ENCODE measurements at regions not wholly inside any gene's neighbourhood (a gene's known extent, or its start where the extent isn't known, plus 50 kb on each side); places are given as distances from the start of the nearest gene placed in this dataset.

- Mint-ChIP-seq H3K27me3 (ENCODE audit: low read depth) (no peaks in the 10 kb centered on the region; the same call in 1 of the 2 replicates), H3K27ac (no peak overlapping the region), H3K4me3 (no peak overlapping the region), H3K4me1 (peaks cover 5% of the 10 kb centered on the region), H3K9me3 (no peaks in the 10 kb centered on the region), H3K36me3 (no peaks in the 10 kb centered on the region)
- TF ChIP-seq GABPB1 (CRISPR knock-in tag; IDR thresholded peaks at IDR 0.05) (no peak), SMAD4 (CRISPR knock-in tag; IDR thresholded peaks at IDR 0.05) (no peak), NFYB (CRISPR knock-in tag; conservative IDR thresholded peaks at IDR 0.05; ENCODE audit: low read depth) (no peak), ATF6 (CRISPR knock-in tag; IDR thresholded peaks at IDR 0.05) (no peak)
- TF ChIP-seq, protein P1, sequence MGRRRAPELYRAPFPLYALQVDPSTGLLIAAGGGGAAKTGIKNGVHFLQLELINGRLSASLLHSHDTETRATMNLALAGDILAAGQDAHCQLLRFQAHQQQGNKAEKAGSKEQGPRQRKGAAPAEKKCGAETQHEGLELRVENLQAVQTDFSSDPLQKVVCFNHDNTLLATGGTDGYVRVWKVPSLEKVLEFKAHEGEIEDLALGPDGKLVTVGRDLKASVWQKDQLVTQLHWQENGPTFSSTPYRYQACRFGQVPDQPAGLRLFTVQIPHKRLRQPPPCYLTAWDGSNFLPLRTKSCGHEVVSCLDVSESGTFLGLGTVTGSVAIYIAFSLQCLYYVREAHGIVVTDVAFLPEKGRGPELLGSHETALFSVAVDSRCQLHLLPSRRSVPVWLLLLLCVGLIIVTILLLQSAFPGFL (CRISPR knock-in tag; IDR thresholded peaks at IDR 0.05; ENCODE audit: borderline replicate concordance): no peak
- DNase-seq (ENCODE audit: low spot score) (no peak), ATAC-seq (no peak)
- POLR2A ChIA-PET: no interaction called here
- CTCF ChIA-PET: no interaction called here
Measured at GRCh38 chr7:45350896-45351295, 193.3 kb downstream of the RAMP3 start.

GRCh38 chr7:45358287-45358686, 200.7 kb downstream of the RAMP3 start:
- Mint-ChIP-seq H3K27me3 (ENCODE audit: low read depth) (no peaks in the 10 kb centered on the region; the same call in 1 of the 2 replicates), H3K4me1 (no peaks in the 10 kb centered on the region), H3K27ac (no peak overlapping the region), H3K36me3 (no peaks in the 10 kb centered on the region), H3K9me3 (peaks cover 5% of the 10 kb centered on the region; the same call in 1 of the 2 replicates), H3K4me3 (no peak overlapping the region)
- ChIA-PET CTCF (no interaction called here), POLR2A (no interaction called here)
- DNase-seq (ENCODE audit: low spot score): no peak
- ATAC-seq: no peak
- no peak for TF ChIP-seq SMAD3 (CRISPR knock-in tag; IDR thresholded peaks at IDR 0.05; ENCODE audit: borderline replicate concordance)
- no peak for TF ChIP-seq CREB1 (CRISPR knock-in tag; IDR thresholded peaks at IDR 0.05)
- no peak for TF ChIP-seq HMGXB4 (CRISPR knock-in tag; IDR thresholded peaks at IDR 0.05)
- TF ChIP-seq KAT7 (CRISPR knock-in tag; IDR thresholded peaks at IDR 0.05; ENCODE audit: borderline replicate concordance): no peak
- TF ChIP-seq SOX15 (CRISPR knock-in tag; IDR thresholded peaks at IDR 0.05): no peak
- no peak for TF ChIP-seq AR (CRISPR knock-in tag; IDR thresholded peaks at IDR 0.05)
- TF ChIP-seq ETV6 (CRISPR knock-in tag; IDR thresholded peaks at IDR 0.05): no peak
- TF ChIP-seq MYBL2 (CRISPR knock-in tag; IDR thresholded peaks at IDR 0.05): no peak
- TF ChIP-seq NR3C1 (CRISPR knock-in tag; conservative IDR thresholded peaks at IDR 0.05; ENCODE audit: low read depth): no peak
- no peak for TF ChIP-seq OVOL2 (CRISPR knock-in tag; IDR thresholded peaks at IDR 0.05; ENCODE audit: borderline replicate concordance)
- TF ChIP-seq ZNF416 (CRISPR knock-in tag; IDR thresholded peaks at IDR 0.05): no peak
- no peak for TF ChIP-seq ZNF232 (CRISPR knock-in tag; IDR thresholded peaks at IDR 0.05)
- TF ChIP-seq FOXP4 (CRISPR knock-in tag; IDR thresholded peaks at IDR 0.05): no peak
- TF ChIP-seq, protein P2, sequence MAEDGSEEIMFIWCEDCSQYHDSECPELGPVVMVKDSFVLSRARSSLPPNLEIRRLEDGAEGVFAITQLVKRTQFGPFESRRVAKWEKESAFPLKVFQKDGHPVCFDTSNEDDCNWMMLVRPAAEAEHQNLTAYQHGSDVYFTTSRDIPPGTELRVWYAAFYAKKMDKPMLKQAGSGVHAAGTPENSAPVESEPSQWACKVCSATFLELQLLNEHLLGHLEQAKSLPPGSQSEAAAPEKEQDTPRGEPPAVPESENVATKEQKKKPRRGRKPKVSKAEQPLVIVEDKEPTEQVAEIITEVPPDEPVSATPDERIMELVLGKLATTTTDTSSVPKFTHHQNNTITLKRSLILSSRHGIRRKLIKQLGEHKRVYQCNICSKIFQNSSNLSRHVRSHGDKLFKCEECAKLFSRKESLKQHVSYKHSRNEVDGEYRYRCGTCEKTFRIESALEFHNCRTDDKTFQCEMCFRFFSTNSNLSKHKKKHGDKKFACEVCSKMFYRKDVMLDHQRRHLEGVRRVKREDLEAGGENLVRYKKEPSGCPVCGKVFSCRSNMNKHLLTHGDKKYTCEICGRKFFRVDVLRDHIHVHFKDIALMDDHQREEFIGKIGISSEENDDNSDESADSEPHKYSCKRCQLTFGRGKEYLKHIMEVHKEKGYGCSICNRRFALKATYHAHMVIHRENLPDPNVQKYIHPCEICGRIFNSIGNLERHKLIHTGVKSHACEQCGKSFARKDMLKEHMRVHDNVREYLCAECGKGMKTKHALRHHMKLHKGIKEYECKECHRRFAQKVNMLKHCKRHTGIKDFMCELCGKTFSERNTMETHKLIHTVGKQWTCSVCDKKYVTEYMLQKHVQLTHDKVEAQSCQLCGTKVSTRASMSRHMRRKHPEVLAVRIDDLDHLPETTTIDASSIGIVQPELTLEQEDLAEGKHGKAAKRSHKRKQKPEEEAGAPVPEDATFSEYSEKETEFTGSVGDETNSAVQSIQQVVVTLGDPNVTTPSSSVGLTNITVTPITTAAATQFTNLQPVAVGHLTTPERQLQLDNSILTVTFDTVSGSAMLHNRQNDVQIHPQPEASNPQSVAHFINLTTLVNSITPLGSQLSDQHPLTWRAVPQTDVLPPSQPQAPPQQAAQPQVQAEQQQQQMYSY (CRISPR knock-in tag; IDR thresholded peaks at IDR 0.05): no peak

Measured in WTC11 (cell line).